NCI-H2196 treated with DMSO at 0.1 percent for 48 hours (cell line): ENCODE measurements at regions not wholly inside any gene's neighbourhood (a gene's known extent, or its start where the extent isn't known, plus 50 kb on each side); places are given as distances from the start of the nearest gene placed in this dataset.
"Not testable (repeated sequence)": the region's sequence is repeated elsewhere in the genome, so short reads cannot be mapped to it uniquely, and the experiment has no call there.

Experiments used
- DNase-seq: peaks from one replicate; lab custom pipeline; 2025; ENCODE audit not compliant: unreplicated experiment; lab: John Stamatoyannopoulos, UW

DNA sequence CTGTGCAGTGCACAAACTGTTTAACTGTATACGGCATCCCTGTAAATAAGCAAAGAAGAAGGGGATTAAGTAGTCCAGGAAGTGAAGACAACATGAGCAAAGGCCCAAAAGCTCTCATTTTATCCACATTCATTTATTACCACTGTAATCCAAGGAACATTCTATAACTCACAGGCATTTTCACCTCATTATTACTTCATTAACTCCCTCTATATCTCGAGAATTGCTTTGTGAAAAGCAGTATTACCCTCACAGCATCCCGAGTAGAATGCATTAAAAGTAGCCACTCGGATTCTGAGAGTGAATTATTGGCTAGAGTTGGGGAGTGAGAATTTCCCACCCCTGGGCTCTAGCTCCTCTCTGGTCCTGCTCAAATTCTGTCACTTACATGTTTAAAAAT, 51.0 kb upstream of the CHCHD3 start:
- no peak for DNase-seq

GRCh38 chr7:133134810-133135209, 52.9 kb upstream of the CHCHD3 start:
- DNase-seq: no peak

DNA sequence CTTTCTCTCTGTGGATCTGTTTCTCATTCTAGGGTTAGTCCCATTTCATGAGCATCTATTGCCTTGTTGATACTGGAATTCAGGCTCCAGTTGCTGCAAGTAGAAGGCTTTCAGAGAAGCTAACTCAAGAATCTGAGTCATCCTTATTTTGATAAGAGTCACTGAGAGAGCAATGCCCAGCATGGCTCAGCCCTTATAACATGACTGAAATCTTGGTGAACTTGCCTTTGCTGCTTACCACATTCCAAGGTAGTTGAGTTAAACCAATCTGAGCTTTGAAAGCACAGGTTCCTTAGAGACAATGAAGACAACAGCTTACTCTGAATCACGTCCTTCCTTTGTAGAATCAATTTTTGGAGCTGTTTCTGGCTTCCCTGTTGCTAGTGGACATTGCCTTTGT, 53.6 kb upstream of the CHCHD3 start:
- no peak for DNase-seq

- no peak for DNase-seq
Observed at GRCh38 chr7:133139350-133139749, 57.5 kb upstream of the CHCHD3 start.

GRCh38 chr7:133139801-133140200, 57.9 kb upstream of the CHCHD3 start:
- DNase-seq: no peak

- DNase-seq: no peak
Observed at GRCh38 chr7:133140994-133141595, 59.2 kb upstream of the CHCHD3 start.

DNA sequence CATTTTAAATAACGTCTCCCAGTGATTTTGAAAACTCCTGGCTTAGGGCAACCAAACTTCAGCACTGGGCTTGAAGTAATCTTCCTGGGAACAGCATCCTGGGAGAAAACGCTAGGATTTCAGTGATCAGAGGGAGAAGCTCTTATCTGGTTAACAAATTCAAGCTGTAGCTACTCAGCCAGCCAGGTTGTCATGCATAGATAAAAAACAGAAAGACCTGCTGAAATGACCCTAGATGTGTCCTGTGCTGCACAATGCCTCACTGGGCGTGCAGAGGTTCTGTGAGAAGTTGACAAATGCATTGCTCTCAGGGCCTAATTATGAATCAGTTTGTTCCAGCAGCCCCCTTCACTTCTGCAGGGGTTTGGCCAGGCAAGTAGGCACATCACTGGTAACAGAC, 68.9 kb upstream of the CHCHD3 start:
- no peak for DNase-seq

- DNase-seq: no peak
Observed at GRCh38 chr7:133152875-133153274, 71.0 kb upstream of the CHCHD3 start.

- no peak for DNase-seq
Observed at GRCh38 chr7:133155146-133155545, 73.3 kb upstream of the CHCHD3 start.

GRCh38 chr7:133155642-133156041, 73.8 kb upstream of the CHCHD3 start:
- DNase-seq: no peak

DNA sequence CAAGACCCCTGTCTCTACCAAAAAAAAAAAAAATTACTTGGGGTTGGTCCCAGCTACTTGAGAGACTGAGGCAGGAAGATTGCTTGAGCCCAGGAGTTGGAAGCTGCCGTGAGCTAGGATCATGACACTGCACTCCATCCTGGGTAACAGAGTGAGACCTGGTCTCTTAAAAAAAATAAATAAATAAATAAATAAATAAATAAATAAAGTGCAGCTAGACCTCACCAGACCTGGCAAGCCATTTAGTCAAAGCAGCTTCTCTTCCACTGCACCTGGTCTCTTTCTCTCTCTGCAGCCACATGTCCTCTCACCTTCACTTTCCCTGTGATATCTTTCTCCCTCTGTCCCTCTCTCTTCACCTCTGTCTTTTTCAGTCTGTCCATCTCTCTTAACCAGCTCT, 75.2 kb upstream of the CHCHD3 start:
- no peak for DNase-seq

GRCh38 chr7:133164498-133164897, 82.6 kb upstream of the CHCHD3 start:
- no peak for DNase-seq

DNA sequence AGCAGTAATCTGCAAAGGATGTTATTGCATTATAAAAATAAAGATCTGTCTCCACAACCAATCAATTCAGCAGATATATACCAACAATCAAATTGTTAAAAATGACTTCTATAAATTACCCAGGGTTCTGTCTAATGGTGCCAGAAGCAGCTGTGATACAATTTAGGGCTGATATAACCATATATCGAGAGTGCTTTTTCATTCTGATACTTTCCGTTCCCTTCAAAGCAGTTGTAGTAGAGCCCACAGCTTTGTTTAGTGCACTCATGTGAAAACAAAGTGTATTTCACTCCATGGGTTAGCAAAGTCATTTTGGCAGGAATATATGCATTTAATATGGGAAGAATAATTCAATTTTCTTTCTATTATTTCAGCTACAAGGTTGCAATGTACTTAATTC, 83.1 kb upstream of the CHCHD3 start:
- no peak for DNase-seq

DNA sequence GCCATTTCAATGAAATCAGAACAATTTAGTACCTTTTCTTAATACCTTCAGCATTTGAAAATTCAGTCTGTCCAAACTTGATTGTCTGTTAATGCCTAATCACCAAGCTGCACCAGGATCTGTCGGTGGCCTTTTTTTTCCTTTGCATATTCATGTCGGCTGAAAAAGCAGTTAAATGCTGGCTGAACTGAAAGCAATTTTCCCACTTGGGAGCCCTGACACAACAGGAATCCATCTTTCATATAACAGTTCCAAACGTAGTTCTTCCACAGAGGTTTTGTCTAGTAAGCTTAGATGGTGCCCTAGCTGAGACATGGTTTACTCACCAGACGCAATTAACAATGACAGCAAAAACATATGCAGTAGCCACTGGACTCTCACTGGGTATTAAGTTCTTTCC, 83.6 kb upstream of the CHCHD3 start:
- DNase-seq: no peak

GRCh38 chr7:133167300-133167699, 85.4 kb upstream of the CHCHD3 start:
- no peak for DNase-seq

GRCh38 chr7:133169167-133169822, 83.6 kb upstream of the EXOC4 start:
- DNase-seq: not testable (repeated sequence)

DNA sequence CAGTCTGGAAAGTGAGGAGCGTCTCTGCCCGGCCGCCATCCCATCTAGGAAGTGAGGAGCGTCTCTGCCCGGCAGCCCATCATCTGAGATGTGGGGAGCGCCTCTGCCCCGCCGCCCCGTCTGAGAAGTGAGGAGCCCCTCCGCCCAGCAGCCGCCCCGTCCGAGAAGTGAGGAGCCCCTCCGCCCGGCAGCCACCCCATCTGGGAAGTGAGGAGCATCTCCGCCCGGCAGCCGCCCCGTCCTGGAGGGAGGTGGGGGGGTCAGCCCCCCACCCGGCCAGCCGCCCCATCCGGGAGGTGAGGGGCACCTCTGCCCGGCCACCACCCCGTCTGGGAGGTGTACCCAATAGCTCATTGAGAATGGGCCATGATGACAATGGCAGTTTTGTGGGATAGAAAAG, 75.4 kb upstream of the EXOC4 start:
- not testable (repeated sequence) for DNase-seq

GRCh38 chr7:133180717-133181116, 72.2 kb upstream of the EXOC4 start:
- no peak for DNase-seq

DNA sequence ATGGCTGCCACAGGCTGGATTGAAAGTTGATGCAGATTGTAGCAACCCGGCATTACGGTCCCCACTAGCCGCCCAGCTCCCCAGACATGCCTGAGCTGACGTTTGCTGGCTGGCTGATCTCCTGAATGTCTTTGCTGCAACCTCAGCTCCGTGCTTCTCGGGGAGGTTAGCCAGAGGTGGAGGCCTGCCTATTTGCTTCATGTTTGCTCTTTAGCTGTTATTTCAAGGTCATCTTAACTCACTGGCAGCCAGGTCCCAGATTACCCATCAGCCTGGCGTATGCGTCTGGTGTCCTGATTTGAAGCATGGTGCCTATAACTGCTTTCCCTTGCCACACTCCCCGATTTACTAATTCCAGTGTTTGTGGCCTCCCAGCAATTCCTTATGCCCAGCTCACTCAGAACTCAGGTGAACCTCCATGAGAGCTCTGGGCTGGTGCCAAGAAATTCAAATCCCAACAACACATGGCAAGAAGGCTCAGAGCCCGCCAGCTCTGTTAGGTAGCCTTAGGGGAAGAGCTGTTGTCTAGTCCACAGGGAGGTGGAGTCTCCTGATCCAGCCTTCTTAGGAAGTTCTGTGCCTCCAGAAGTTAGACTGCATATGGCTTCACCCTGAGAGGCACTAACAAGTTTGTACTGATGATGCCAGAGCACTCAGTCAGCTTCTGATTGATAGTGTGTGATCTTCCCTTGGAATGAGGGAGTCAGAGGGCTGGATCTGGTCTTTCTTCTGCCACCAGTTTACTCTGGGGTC, 69.7 kb upstream of the EXOC4 start:
- peak; percentile 24 for DNase-seq

GRCh38 chr7:133183969-133184368, 68.9 kb upstream of the EXOC4 start:
- DNase-seq: no peak

GRCh38 chr7:133185512-133185911, 67.4 kb upstream of the EXOC4 start:
- DNase-seq: no peak

- DNase-seq: no peak
Observed at GRCh38 chr7:133186060-133186459, 66.8 kb upstream of the EXOC4 start.
